Activated CD8-positive, alpha-beta T cell treated with anti-CD3 and anti-CD28 coated beads for 36 hours (primary cell): ENCODE measurements at regions not wholly inside any gene's neighbourhood (a gene's known extent, or its start where the extent isn't known, plus 50 kb on each side); places are given as distances from the start of the nearest gene placed in this dataset.
"Not testable (repeated sequence)": the region's sequence is repeated elsewhere in the genome, so short reads cannot be mapped to it uniquely, and the experiment has no call there.

Experiments used
- ATAC-seq: fragments of 200-7000 bp; cut with Tn5 transposase; one replicate; pipeline ENCODE4 v1.10.0; 2021; ENCODE audit warnings: mild to moderate bottlenecking, moderate library complexity
- CTCF ChIA-PET: fragments of 350-600 bp; sonication (Branson Sonifier 250); formaldehyde crosslinking; loops from one replicate; lab custom pipeline; 2021; ENCODE audit warnings: antibody characterized with exemption; lab: Charles Lee
- POLR2A ChIA-PET: fragments of 350-600 bp; sonication (Branson Sonifier 250); formaldehyde crosslinking; loops from one replicate; lab custom pipeline; 2021; ENCODE audit warnings: antibody characterized with exemption; lab: Charles Lee
- DNase-seq: peaks from one replicate; pipeline ENCODE4 v3.0.0-alpha.2; 2020
- H3K27ac Mint-ChIP-seq: one replicate; pipeline ENCODE4 v1.8.0; 2021; ENCODE audit warnings: mild to moderate bottlenecking, mixed read lengths
- H3K27me3 Mint-ChIP-seq: one replicate; pipeline ENCODE4 v1.8.0; 2021; ENCODE audit warnings: mixed read lengths
- H3K36me3 Mint-ChIP-seq: one replicate; pipeline ENCODE4 v1.8.0; 2021; ENCODE audit warnings: low read depth, mixed read lengths
- H3K4me1 Mint-ChIP-seq: one replicate; pipeline ENCODE4 v1.8.0; 2021; ENCODE audit warnings: low read depth, mixed read lengths
- H3K4me3 Mint-ChIP-seq: one replicate; pipeline ENCODE4 v1.8.0; 2021; ENCODE audit warnings: mild to moderate bottlenecking, moderate library complexity, mixed read lengths
- H3K9me3 Mint-ChIP-seq: one replicate; pipeline ENCODE4 v1.8.0; 2021; ENCODE audit warnings: mixed read lengths
- intact Hi-C: fragments of 100-400 bp; cut with micrococcal nuclease; formaldehyde crosslinking; loops from one replicate; pipeline ENCODE4 v1.10.0; 2022
- TF ChIP-seq, protein P1 (sequence below): fragments of 200-600 bp; IDR thresholded peaks from one replicate; pipeline ENCODE4 v1.8.0; 2022; ENCODE audit warnings: antibody characterized with exemption, mild to moderate bottlenecking

DNA sequence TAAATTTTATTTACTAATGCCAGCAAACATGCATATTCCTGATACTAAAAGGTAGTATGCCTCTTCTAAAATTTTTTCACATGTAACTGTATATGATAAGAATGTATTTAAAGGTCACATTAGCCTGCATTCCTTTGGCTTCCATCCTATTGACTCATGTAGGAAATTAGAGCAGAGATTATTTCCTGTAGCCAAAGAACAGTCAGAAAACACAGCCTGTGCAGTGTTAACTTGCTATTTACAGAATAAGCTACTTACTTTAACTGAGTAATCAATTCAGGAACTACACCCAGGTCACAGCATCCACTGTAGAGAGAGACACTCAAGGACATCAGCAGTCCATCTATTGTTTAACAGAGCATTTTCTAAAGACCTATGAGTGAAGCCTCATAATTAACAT lies 154.5 kb upstream of the ADGRL4 start:
- no peak overlapping the region for H3K4me3 Mint-ChIP-seq
- no peak for DNase-seq
- no peaks in the 10 kb centered on the region for H3K27me3 Mint-ChIP-seq
- ChIA-PET POLR2A (no interaction called here), CTCF (no interaction called here)
- no peak overlapping the region for H3K27ac Mint-ChIP-seq
- H3K4me1 Mint-ChIP-seq: no peaks in the 10 kb centered on the region
- TF ChIP-seq, protein P1, sequence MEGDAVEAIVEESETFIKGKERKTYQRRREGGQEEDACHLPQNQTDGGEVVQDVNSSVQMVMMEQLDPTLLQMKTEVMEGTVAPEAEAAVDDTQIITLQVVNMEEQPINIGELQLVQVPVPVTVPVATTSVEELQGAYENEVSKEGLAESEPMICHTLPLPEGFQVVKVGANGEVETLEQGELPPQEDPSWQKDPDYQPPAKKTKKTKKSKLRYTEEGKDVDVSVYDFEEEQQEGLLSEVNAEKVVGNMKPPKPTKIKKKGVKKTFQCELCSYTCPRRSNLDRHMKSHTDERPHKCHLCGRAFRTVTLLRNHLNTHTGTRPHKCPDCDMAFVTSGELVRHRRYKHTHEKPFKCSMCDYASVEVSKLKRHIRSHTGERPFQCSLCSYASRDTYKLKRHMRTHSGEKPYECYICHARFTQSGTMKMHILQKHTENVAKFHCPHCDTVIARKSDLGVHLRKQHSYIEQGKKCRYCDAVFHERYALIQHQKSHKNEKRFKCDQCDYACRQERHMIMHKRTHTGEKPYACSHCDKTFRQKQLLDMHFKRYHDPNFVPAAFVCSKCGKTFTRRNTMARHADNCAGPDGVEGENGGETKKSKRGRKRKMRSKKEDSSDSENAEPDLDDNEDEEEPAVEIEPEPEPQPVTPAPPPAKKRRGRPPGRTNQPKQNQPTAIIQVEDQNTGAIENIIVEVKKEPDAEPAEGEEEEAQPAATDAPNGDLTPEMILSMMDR: no peak
- no peaks in the 10 kb centered on the region for H3K36me3 Mint-ChIP-seq
- H3K9me3 Mint-ChIP-seq: peaks cover 10% of the 10 kb centered on the region
- intact Hi-C loops: no loop called here
- no peak for ATAC-seq

DNA sequence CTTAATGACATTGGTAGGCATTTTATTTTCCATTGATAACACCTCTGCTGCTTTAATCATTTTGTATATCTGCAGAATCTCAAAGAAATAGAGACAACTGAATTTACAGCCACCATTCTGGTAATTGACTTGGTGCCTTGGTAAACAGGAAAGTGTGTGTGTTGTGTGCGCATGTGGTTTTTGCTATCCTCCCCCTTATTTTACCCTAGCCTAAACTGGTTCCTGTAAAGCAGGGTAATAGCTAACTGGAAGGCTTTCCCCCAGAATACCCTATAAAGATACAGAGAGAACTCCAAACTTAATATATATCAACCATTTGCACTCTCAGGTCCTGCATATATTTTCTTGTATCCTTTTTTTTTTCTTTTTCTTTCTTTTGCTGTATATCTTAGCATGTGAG lies 149.5 kb upstream of the ADGRL4 start:
- TF ChIP-seq, protein P1: no peak
- no peaks in the 10 kb centered on the region for H3K4me1 Mint-ChIP-seq
- H3K27ac Mint-ChIP-seq: no peak overlapping the region
- no peaks in the 10 kb centered on the region for H3K36me3 Mint-ChIP-seq
- ChIA-PET POLR2A (no interaction called here), CTCF (no interaction called here)
- intact Hi-C loops: no loop called here
- ATAC-seq: no peak
- no peaks in the 10 kb centered on the region for H3K27me3 Mint-ChIP-seq
- DNase-seq: no peak
- peaks cover 8% of the 10 kb centered on the region for H3K9me3 Mint-ChIP-seq
- H3K4me3 Mint-ChIP-seq: no peak overlapping the region

DNA sequence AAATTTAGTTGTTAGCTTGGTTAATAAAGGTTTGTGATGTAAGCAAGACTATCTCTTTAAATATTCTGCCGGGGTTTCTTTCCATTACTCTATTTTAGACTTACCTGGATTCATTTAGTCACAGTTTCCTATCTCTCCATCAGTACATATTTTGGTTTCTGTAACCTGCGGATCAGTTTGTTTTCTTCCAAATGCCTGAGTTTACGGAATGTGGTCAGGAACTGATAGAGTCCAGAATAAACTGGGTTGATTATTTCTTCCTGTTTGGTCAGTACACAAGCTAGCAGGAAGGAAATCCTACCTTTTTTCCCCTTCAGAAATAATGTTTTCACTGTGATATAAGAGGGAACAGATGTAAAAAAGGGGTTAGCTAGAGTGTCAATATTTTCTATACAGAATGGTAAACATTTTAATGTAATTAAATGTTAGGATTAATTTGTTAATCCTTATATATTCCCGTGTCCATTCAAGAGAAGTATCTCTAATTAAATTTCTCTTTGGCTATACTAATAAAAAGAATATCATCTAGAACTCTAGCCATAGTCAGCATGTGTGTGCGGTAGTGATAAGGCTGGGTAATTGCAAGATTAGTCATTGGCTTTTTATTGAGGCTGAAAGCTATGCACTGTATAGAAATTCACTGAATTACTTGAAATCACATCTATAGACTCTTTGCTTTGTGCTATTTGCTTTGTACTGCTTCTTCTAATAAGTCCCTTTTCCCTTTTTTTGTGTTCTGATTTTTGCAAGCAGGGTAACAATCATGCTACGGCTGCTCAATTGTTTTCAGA lies 144.7 kb upstream of the ADGRL4 start:
- TF ChIP-seq, protein P1: no peak
- Mint-ChIP-seq H3K4me1 (no peaks in the 10 kb centered on the region), H3K4me3 (no peak overlapping the region), H3K36me3 (no peaks in the 10 kb centered on the region), H3K27ac (no peak overlapping the region), H3K27me3 (no peaks in the 10 kb centered on the region), H3K9me3 (peaks cover 3% of the 10 kb centered on the region)
- ChIA-PET POLR2A (no interaction called here), CTCF (no interaction called here)
- no peak for DNase-seq
- ATAC-seq: no peak
- intact Hi-C loops: no loop called here

DNA sequence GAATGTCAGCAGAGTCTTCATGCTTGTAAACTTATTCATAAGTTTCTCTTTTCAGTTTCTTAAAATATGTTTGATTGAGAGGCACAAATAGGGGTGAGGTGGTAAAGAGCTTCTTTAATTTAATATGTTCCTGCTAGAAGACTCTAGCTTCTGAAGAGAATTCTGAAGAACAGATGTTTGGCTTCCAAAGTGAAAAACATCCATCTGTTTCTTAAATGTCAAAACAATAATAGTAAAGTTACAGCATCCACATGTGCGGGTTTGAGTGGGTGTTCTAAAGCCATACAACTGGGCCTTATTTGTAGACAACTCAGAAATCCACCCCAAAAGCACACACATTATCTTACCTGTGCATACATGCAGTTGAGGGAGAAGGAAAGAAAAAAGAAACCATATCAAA lies 144.0 kb upstream of the ADGRL4 start:
- intact Hi-C loops: no loop called here
- Mint-ChIP-seq H3K4me3 (no peak overlapping the region), H3K36me3 (no peaks in the 10 kb centered on the region), H3K9me3 (peaks cover 3% of the 10 kb centered on the region), H3K27ac (no peak overlapping the region), H3K27me3 (no peaks in the 10 kb centered on the region), H3K4me1 (no peaks in the 10 kb centered on the region)
- ATAC-seq (no peak), DNase-seq (no peak)
- POLR2A ChIA-PET: no interaction called here
- CTCF ChIA-PET: no interaction called here
- TF ChIP-seq, protein P1: no peak

DNA sequence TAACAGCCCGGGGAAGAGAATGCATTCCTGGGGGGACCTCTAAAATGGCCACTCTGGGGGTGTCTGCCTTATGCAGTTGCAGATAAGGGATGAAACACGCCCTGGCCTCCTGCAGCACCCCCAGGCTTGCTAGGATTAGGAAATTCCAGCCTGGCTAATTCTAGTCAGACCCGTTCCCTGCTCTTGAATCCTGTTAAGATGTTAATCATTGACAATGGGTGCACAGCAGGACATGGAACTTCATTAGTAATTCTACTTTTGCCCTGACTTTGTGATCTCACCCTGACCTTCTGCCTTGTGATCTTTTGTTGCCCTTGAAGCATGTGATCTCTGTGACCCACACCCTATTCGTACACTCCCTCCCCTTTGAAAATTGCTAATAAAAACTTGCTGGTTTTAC lies 131.7 kb upstream of the ADGRL4 start:
- H3K27me3 Mint-ChIP-seq, intact Hi-C loops, ATAC-seq, H3K4me1 Mint-ChIP-seq, H3K4me3 Mint-ChIP-seq, DNase-seq, H3K27ac Mint-ChIP-seq, H3K36me3 Mint-ChIP-seq, POLR2A ChIA-PET, CTCF ChIA-PET: not testable (repeated sequence)
- peaks cover 11% of the 10 kb centered on the region for H3K9me3 Mint-ChIP-seq
